ENCODE measurements at regions not wholly inside any gene's neighbourhood (a gene's known extent, or its start where the extent isn't known, plus 50 kb on each side); places are given as distances from the start of the nearest gene placed in this dataset.

DNA sequence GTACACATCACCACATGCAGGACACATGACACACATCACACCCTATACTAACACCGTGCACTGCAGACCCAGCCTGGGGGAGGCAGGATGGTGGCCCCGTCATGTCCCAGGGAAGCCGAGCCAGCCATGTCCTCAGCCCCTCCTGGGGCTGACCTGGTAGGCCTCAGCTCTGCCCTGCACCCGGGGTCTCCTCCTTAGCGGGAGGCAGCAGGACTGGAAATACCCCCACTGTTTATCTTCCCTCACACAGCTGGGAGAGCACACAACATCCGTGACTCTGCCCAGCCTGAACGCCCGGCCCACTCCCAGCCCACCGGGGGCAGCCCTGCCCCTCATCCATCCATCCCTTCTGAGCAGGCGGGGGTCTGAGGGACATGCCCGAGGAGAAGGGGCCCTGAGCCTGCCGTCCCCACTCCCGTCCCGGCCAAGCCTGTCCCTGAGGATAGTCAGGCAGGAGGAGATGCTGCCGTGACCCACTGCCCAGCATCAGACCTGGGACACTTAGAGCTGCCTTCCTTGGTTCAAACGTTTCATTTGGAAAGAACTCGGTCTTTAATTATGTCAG is 945.0 kb downstream of the BRD1 start (continued):
- TF ChIP-seq ZNF451 (CRISPR knock-in tag; IDR thresholded peaks at IDR 0.05), result no peak
- no peak for TF ChIP-seq ELF4 (CRISPR knock-in tag; IDR thresholded peaks at IDR 0.05; ENCODE audit: borderline replicate concordance)
- TF ChIP-seq ZNF34 (CRISPR knock-in tag; IDR thresholded peaks at IDR 0.05; ENCODE audit: borderline replicate concordance), result no peak

DNA sequence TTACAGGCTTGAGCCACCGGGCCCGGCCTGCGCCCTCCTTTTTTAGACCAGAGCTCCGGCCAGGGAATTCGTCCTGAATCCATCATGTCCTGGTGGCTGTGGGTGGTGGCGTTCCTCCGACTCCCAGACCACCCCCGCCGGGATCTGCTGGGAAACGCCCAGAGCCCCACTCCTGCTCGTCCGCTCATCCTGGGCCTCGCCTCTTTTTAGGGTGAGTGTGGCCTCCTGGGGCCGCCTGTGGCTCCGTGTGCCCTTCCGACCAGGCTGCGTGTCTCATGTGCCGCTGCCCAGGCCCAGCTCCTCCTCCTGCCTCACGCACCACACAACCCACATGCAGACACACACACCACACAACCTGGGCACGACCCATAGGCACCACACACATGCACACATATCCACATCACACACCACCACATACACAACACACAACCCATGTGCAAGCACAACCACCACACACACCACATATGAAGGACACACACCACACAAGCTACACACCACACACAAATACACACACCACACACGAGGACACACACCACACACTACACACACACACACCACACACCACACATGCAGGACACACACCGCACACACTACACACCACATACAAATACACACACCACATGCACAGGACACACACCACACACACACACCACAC is 946.2 kb downstream of the BRD1 start:
- H2AFZ ChIP-seq (ENCODE audit: low read length), result no peak overlapping the region
- no peaks in the 10 kb centered on the region for H3K79me2 ChIP-seq (ENCODE audit: insufficient read depth, low read length)
- FAIRE-seq (no peak), ATAC-seq (no peak), DNase-seq (ENCODE audit: low spot score) (no peak)
- no peaks in the 10 kb centered on the region for H3K9me3 ChIP-seq (ENCODE audit: low read length)
- no TSS peak for BruUV-seq (replicated peaks)
- H3K36me3 ChIP-seq (replicated peaks in 1 of 2; ENCODE audit: control insufficient read depth in 1 of 2, insufficient read depth in 2 of 2, low read length in 2 of 2), result no peaks in the 10 kb centered on the region
- in situ Hi-C loops (cut with HindIII; ENCODE audit: extremely low pct_ligation_motif_present, low pct_unique_long_range_greater_than_20kb), result no loop called here
- ChIA-PET CTCF (ENCODE audit: low intra/inter-chr PET ratio, low total read pairs) (no interaction called here), POLR2A (no interaction called here)
- H3K4me2 ChIP-seq (ENCODE audit: low read depth, low read length), result no peak overlapping the region
- no peaks in the 10 kb centered on the region; a peak in 1 of 5 replicates for H3K27me3 ChIP-seq (ENCODE audit: control insufficient read depth in 1 of 2, insufficient read depth in 2 of 2, low read length in 2 of 2)
- no peak for TF ChIP-seq TAF1 (CRISPR knock-in tag; IDR thresholded peaks at IDR 0.05)
- TF ChIP-seq, protein P1, sequence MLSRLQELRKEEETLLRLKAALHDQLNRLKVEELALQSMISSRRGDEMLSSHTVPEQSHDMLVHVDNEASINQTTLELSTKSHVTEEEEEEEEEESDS (CRISPR knock-in tag; IDR thresholded peaks at IDR 0.05; ENCODE audit: borderline replicate concordance), result no peak
- TF ChIP-seq, protein P2, sequence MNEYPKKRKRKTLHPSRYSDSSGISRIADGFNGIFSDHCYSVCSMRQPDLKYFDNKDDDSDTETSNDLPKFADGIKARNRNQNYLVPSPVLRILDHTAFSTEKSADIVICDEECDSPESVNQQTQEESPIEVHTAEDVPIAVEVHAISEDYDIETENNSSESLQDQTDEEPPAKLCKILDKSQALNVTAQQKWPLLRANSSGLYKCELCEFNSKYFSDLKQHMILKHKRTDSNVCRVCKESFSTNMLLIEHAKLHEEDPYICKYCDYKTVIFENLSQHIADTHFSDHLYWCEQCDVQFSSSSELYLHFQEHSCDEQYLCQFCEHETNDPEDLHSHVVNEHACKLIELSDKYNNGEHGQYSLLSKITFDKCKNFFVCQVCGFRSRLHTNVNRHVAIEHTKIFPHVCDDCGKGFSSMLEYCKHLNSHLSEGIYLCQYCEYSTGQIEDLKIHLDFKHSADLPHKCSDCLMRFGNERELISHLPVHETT (CRISPR knock-in tag; conservative IDR thresholded peaks at IDR 0.05), result no peak
- TF ChIP-seq, protein P3, sequence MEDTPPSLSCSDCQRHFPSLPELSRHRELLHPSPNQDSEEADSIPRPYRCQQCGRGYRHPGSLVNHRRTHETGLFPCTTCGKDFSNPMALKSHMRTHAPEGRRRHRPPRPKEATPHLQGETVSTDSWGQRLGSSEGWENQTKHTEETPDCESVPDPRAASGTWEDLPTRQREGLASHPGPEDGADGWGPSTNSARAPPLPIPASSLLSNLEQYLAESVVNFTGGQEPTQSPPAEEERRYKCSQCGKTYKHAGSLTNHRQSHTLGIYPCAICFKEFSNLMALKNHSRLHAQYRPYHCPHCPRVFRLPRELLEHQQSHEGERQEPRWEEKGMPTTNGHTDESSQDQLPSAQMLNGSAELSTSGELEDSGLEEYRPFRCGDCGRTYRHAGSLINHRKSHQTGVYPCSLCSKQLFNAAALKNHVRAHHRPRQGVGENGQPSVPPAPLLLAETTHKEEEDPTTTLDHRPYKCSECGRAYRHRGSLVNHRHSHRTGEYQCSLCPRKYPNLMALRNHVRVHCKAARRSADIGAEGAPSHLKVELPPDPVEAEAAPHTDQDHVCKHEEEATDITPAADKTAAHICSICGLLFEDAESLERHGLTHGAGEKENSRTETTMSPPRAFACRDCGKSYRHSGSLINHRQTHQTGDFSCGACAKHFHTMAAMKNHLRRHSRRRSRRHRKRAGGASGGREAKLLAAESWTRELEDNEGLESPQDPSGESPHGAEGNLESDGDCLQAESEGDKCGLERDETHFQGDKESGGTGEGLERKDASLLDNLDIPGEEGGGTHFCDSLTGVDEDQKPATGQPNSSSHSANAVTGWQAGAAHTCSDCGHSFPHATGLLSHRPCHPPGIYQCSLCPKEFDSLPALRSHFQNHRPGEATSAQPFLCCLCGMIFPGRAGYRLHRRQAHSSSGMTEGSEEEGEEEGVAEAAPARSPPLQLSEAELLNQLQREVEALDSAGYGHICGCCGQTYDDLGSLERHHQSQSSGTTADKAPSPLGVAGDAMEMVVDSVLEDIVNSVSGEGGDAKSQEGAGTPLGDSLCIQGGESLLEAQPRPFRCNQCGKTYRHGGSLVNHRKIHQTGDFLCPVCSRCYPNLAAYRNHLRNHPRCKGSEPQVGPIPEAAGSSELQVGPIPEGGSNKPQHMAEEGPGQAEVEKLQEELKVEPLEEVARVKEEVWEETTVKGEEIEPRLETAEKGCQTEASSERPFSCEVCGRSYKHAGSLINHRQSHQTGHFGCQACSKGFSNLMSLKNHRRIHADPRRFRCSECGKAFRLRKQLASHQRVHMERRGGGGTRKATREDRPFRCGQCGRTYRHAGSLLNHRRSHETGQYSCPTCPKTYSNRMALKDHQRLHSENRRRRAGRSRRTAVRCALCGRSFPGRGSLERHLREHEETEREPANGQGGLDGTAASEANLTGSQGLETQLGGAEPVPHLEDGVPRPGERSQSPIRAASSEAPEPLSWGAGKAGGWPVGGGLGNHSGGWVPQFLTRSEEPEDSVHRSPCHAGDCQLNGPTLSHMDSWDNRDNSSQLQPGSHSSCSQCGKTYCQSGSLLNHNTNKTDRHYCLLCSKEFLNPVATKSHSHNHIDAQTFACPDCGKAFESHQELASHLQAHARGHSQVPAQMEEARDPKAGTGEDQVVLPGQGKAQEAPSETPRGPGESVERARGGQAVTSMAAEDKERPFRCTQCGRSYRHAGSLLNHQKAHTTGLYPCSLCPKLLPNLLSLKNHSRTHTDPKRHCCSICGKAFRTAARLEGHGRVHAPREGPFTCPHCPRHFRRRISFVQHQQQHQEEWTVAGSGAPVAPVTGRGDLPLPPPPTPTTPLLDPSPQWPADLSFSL (CRISPR knock-in tag; IDR thresholded peaks at IDR 0.05), result peak; percentile 91
- no peak for TF ChIP-seq ZKSCAN5 (CRISPR knock-in tag; IDR thresholded peaks at IDR 0.05)
- TF ChIP-seq ZSCAN31 (CRISPR knock-in tag; IDR thresholded peaks at IDR 0.05; ENCODE audit: low read depth), result no peak
- TF ChIP-seq ZNF207 (IDR thresholded peaks at IDR 0.05; ENCODE audit: borderline replicate concordance), result 0 out of 2 replicates have a peak, but pooled peaks have one; percentile 31
- TF ChIP-seq CC2D1A (CRISPR knock-in tag; IDR thresholded peaks at IDR 0.05), result no peak
- TF ChIP-seq EZH2 (conservative IDR thresholded peaks at IDR 0.05; ENCODE audit: low read depth, low read length), result no peak
- TF ChIP-seq ASH2L (IDR thresholded peaks at IDR 0.05; ENCODE audit: insufficient read length, low read depth, low read length), result no peak
- no peak overlapping the region for H3K4me3 ChIP-seq (replicated peaks in 1 of 3; ENCODE audit: insufficient read depth in 1 of 3, low read depth in 2 of 3, low read length in 3 of 3)
- intact Hi-C loops (cut with micrococcal nuclease; ENCODE audit: unreplicated experiment), result no loop called here
- no peaks in the 10 kb centered on the region for H3K4me1 ChIP-seq (ENCODE audit: insufficient read depth, low read length)
- no peak overlapping the region for H3K27ac ChIP-seq (ENCODE audit: extremely low read length, insufficient read depth, low read length)
- no peak overlapping the region for H3K9ac ChIP-seq (ENCODE audit: insufficient read depth, low read depth, low read length)
- H4K20me1 ChIP-seq (ENCODE audit: insufficient read depth, low read length), result no peaks in the 10 kb centered on the region
- 88% methylated on average over 22 of the region's 22 CpGs for WGBS (ENCODE audit: low lambda C conversion rate)

All from HepG2 (cell line).